Esophagus squamous epithelium (tissue), 4 donors: ENCODE measurements at regions not wholly inside any gene's neighbourhood (a gene's known extent, or its start where the extent isn't known, plus 50 kb on each side); places are given as distances from the start of the nearest gene placed in this dataset.
"Not testable (repeated sequence)": the region's sequence is repeated elsewhere in the genome, so short reads cannot be mapped to it uniquely, and the experiment has no call there.

ENCODE experiments used
- CTCF ChIP-seq, 6 experiments: fragments of 450-650 bp in 4 of 6; fragments of 200-600 bp in 2 of 6; sonication (generic) in 2 of 6; IDR thresholded peaks; one replicate each; pipeline ENCODE4 v1.5.1; 2016 to 2019; ENCODE audit warnings: antibody characterized with exemption in 6 of 6, mild to moderate bottlenecking in 4 of 6, moderate library complexity in 4 of 6
- POLR2A ChIP-seq, 4 donors: fragments of 450-650 bp; IDR thresholded peaks; one replicate each; pipeline ENCODE4 v1.6.1; 2017; ENCODE audit warnings: antibody characterized with exemption in 4 of 4, mild to moderate bottlenecking in 4 of 4, moderate library complexity in 3 of 4

DNA sequence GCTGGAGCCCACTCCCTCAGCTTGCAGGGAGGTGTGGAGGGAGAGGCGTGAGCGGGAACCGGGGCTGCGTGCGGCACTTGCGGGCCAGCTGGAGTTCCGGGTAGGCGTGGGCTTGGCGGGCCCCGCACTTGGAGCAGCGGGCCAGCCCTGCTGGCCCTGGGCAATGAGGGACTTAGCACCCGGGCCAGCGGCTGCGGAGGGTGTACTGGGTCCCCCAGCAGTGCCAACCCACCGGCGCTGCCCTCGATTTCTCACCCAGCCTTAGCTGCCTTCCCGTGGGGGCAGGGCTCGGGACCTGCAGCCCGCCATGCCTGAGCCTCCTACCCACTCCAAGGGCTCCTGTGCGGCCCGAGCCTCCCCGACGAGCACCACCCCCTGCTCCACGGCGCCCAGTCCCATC, 61.9 kb upstream of the DHRS4 start:
- TF ChIP-seq POLR2A, CTCF (IDR thresholded peaks at IDR 0.05): not testable (repeated sequence)
